SK-N-SH (cell line): ENCODE measurements at regions not wholly inside any gene's neighbourhood (a gene's known extent, or its start where the extent isn't known, plus 50 kb on each side); places are given as distances from the start of the nearest gene placed in this dataset.

Experiments
- CTCF ChIA-PET: fragments of 300-600, 350-600 bp; formaldehyde crosslinking; extraction: SDS; loops from one replicate; lab custom pipeline; 2021; lab: Yijun Ruan, JAX
- POLR2A ChIA-PET: fragments of 350-600 bp; sonication (Branson Sonifier 250); formaldehyde crosslinking; extraction: SDS; loops from one replicate; lab custom pipeline; 2020; ENCODE audit warnings: antibody characterized with exemption, inconsistent platforms; lab: Yijun Ruan, JAX
- DNase-seq: peaks from one replicate; pipeline ENCODE4 v3.0.0; 2012
- H2AFZ ChIP-seq: fragments of 200-600 bp; sonication (generic); 2 replicates; pipeline ENCODE4 v1.8.1; 2016; ENCODE audit warnings: antibody characterized with exemption, mild to moderate bottlenecking, low read depth
- H3F3A ChIP-seq: fragments of 200-600 bp; sonication (generic); replicated peaks from 2 replicates; pipeline ENCODE3; 2016; ENCODE audit warnings: antibody characterized with exemption, mild to moderate bottlenecking; ENCODE audit not compliant: insufficient read depth
- H3K27ac ChIP-seq, 2 experiments: fragments of 200-500 bp in 1 of 2; fragments of 200-600 bp in 1 of 2; sonication (Bioruptor generic) in 1 of 2; sonication (generic), shearing (Covaris generic) in 1 of 2; 2 replicates each; pipeline versions ENCODE4 v1.5.1 to v1.6.1; 2014 to 2016; ENCODE audit warnings: low read depth in 2 of 2, inconsistent platforms in 1 of 2, low read length in 1 of 2, mild to moderate bottlenecking in 1 of 2, mixed read lengths in 1 of 2
- H3K27me3 ChIP-seq: fragments of 200-600 bp; sonication (generic), shearing (Covaris generic); 2 replicates; pipeline ENCODE4 v1.6.1; 2016; ENCODE audit warnings: mixed run types; ENCODE audit not compliant: insufficient read depth
- H3K36me3 ChIP-seq, 2 experiments: fragments of 200-500 bp in 1 of 2; fragments of 200-600 bp in 1 of 2; sonication (Bioruptor generic) in 1 of 2; sonication (generic) in 1 of 2; replicated peaks in 1 of 2; 2 replicates each; pipeline versions ENCODE3 to v1.5.1; 2014 to 2016; ENCODE audit warnings: low read length in 1 of 2, mild to moderate bottlenecking in 1 of 2; ENCODE audit not compliant: insufficient read depth in 2 of 2, control insufficient read depth in 1 of 2
- H3K4me1 ChIP-seq, 2 experiments: fragments of 200-500 bp in 1 of 2; fragments of 200-600 bp in 1 of 2; sonication (Bioruptor generic) in 1 of 2; sonication (generic), shearing (Covaris generic) in 1 of 2; 2 replicates each; pipeline versions ENCODE4 v1.5.1 to v1.6.1; 2014 to 2016; ENCODE audit warnings: low read depth in 1 of 2, low read length in 1 of 2, mixed run types in 1 of 2; ENCODE audit not compliant: insufficient read depth in 2 of 2, control insufficient read depth in 1 of 2
- H3K4me2 ChIP-seq: fragments of 200-600 bp; sonication (generic), shearing (Covaris generic); 2 replicates; pipeline ENCODE4 v1.6.1; 2017; ENCODE audit warnings: mixed run types
- H3K4me3 ChIP-seq, 2 experiments: fragments of 200-500 bp in 1 of 2; fragments of 200-600 bp in 1 of 2; sonication (Bioruptor generic) in 1 of 2; sonication (generic), shearing (Covaris generic) in 1 of 2; 2 replicates each; pipeline versions ENCODE4 v1.5.1 to v1.8.1; 2014 to 2016; ENCODE audit warnings: low read depth in 2 of 2, inconsistent platforms in 1 of 2, low read length in 1 of 2, mild to moderate bottlenecking in 1 of 2, mixed read lengths in 1 of 2, moderate library complexity in 1 of 2
- H3K79me2 ChIP-seq: fragments of 200-600 bp; sonication (generic); 2 replicates; pipeline ENCODE4 v1.8.1; 2017; ENCODE audit warnings: mild to moderate bottlenecking; ENCODE audit not compliant: insufficient read depth
- H3K9ac ChIP-seq: fragments of 200-600 bp; sonication (generic); 2 replicates; pipeline ENCODE4 v1.6.1; 2017; ENCODE audit warnings: mixed run types
- H3K9me2 ChIP-seq: fragments of 200-600 bp; sonication (generic); 2 replicates; pipeline ENCODE4 v1.6.1; 2017; ENCODE audit warnings: mixed run types
- H3K9me3 ChIP-seq: fragments of 200-600 bp; sonication (generic); 2 replicates; pipeline ENCODE4 v1.6.1; 2017; ENCODE audit warnings: mixed run types, mild to moderate bottlenecking, moderate library complexity
- H4K20me1 ChIP-seq: fragments of 200-600 bp; sonication (generic); 2 replicates; pipeline ENCODE4 v1.6.1; 2017; ENCODE audit warnings: mild to moderate bottlenecking, mixed run types; ENCODE audit not compliant: insufficient read depth
- EP300 ChIP-seq, 2 experiments: IDR thresholded peaks; 2 replicates each; pipeline versions ENCODE4 v1.4.0 to v1.6.1; 2012; ENCODE audit warnings: borderline replicate concordance in 1 of 2, low read depth in 1 of 2, low read length in 1 of 2
- FOSL2 ChIP-seq: IDR thresholded peaks from 2 replicates; pipeline ENCODE4 v1.4.0; 2012; ENCODE audit warnings: low read depth, mild to moderate bottlenecking, moderate library complexity, borderline replicate concordance
- GATA2 ChIP-seq: sonication (generic); formaldehyde crosslinking; IDR thresholded peaks from 2 replicates; pipeline ENCODE4 v1.5.0; 2020; ENCODE audit warnings: mild to moderate bottlenecking, missing genetic modification reagents
- JUND ChIP-seq: IDR thresholded peaks from 2 replicates; pipeline ENCODE4 v1.4.0; 2012
- MEF2A ChIP-seq: IDR thresholded peaks from 2 replicates; pipeline ENCODE4 v1.4.0; 2012; ENCODE audit warnings: low read depth, borderline replicate concordance
- MXI1 ChIP-seq: IDR thresholded peaks from 2 replicates; pipeline ENCODE4 v1.6.1; 2012; ENCODE audit warnings: mild to moderate bottlenecking, low read depth, low read length, improper control_type of control experiment
- POLR2AphosphoS5 ChIP-seq: IDR thresholded peaks from 2 replicates; pipeline ENCODE4 v1.6.1; 2012; ENCODE audit warnings: low read depth, low read length
- RFX5 ChIP-seq: IDR thresholded peaks from 2 replicates; pipeline ENCODE4 v1.6.1; 2012; ENCODE audit warnings: mild to moderate bottlenecking, improper control_type of control experiment, low read length
- RXRA ChIP-seq: IDR thresholded peaks from 2 replicates; pipeline ENCODE4 v1.4.0; 2012; ENCODE audit warnings: low read depth, mild to moderate bottlenecking, borderline replicate concordance
- SIN3A ChIP-seq: IDR thresholded peaks from 2 replicates; pipeline ENCODE4 v1.6.1; 2012; ENCODE audit warnings: low read depth, mild to moderate bottlenecking, low read length, moderate library complexity, borderline replicate concordance
- SMC3 ChIP-seq: IDR thresholded peaks from 2 replicates; pipeline ENCODE4 v1.6.1; 2012; ENCODE audit warnings: low read depth, low read length, improper control_type of control experiment
- TAF1 ChIP-seq: IDR thresholded peaks from 2 replicates; pipeline ENCODE4 v1.6.1; 2012; ENCODE audit warnings: low read depth, mild to moderate bottlenecking, low read length, moderate library complexity, borderline replicate concordance
- TCF12 ChIP-seq: IDR thresholded peaks from 2 replicates; pipeline ENCODE4 v1.4.0; 2012
- TEAD4 ChIP-seq: IDR thresholded peaks from 2 replicates; pipeline ENCODE4 v1.4.0; 2012; ENCODE audit warnings: mild to moderate bottlenecking, borderline replicate concordance; ENCODE audit not compliant: insufficient read depth
- YY1 ChIP-seq: IDR thresholded peaks from 2 replicates; pipeline ENCODE4 v1.4.0; 2012; ENCODE audit warnings: low read depth, mild to moderate bottlenecking
- WGBS: methylation state at CpG from one replicate; pipeline ENCODE4 v1.1.6; 2017; ENCODE audit warnings: low lambda C conversion rate; 5-methylcytosine and 5-hydroxymethylcytosine counted together
- TF ChIP-seq, protein P1 (sequence below): IDR thresholded peaks from 2 replicates; pipeline ENCODE4 v1.4.0; 2012; ENCODE audit warnings: low read depth
- TF ChIP-seq, protein P2 (sequence below): fragments of 150-350 bp; IDR thresholded peaks from 2 replicates; pipeline ENCODE4 v1.6.1; 2017; ENCODE audit warnings: antibody characterized with exemption, low read length, low read depth, borderline replicate concordance
- TF ChIP-seq, protein P3 (sequence below): IDR thresholded peaks from 2 replicates; pipeline ENCODE4; 2012
- TF ChIP-seq, protein P4 (sequence below): IDR thresholded peaks from 2 replicates; pipeline ENCODE4 v1.6.1; 2012; ENCODE audit warnings: mild to moderate bottlenecking, low read depth, low read length, moderate library complexity
- TF ChIP-seq, protein P5 (sequence below): IDR thresholded peaks from 2 replicates; pipeline ENCODE4 v1.4.0; 2012; ENCODE audit warnings: low read depth, borderline replicate concordance

DNA sequence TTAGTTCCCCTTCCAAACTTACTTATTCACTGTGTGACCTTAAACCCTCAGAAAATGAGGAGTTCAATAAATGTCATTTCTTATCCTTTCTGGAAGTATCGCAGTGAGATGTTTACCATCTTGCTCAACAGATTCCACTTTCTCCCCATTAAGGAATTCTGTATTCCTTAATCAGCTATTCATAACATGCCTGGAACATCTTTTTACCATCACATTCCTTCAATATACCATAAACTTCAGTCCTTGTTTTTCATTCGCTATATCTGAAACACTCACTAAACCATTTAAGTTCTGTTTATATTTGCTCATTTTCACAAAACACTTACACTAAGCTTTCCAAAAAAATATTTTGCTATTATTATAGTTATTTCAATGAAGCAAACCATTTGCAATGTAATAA, 1158.6 kb downstream of the CDH12 start:
- Histone ChIP-seq H3K27ac (no peak overlapping the region), H3K4me2 (no peak overlapping the region), H3K79me2 (no peaks in the 10 kb centered on the region), H3F3A (no peaks in the 10 kb centered on the region), H3K4me1 (no peaks in the 10 kb centered on the region), H2AFZ (no peak overlapping the region), H3K36me3 (no peaks in the 10 kb centered on the region), H3K9ac (no peak overlapping the region), H3K9me3 (no peaks in the 10 kb centered on the region), H3K4me3 (no peak overlapping the region), H3K9me2 (no peaks in the 10 kb centered on the region), H3K27me3 (no peaks in the 10 kb centered on the region; the same call in 1 of the 2 replicates), H4K20me1 (no peaks in the 10 kb centered on the region)
- TF ChIP-seq TAF1 (no peak), TCF12 (no peak), SMC3 (no peak), JUND (no peak), GATA2 (no peak), FOSL2 (no peak), MXI1 (no peak), RFX5 (no peak)
- TF ChIP-seq, protein P1, sequence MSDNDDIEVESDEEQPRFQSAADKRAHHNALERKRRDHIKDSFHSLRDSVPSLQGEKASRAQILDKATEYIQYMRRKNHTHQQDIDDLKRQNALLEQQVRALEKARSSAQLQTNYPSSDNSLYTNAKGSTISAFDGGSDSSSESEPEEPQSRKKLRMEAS = no peak
- TF ChIP-seq, protein P2, sequence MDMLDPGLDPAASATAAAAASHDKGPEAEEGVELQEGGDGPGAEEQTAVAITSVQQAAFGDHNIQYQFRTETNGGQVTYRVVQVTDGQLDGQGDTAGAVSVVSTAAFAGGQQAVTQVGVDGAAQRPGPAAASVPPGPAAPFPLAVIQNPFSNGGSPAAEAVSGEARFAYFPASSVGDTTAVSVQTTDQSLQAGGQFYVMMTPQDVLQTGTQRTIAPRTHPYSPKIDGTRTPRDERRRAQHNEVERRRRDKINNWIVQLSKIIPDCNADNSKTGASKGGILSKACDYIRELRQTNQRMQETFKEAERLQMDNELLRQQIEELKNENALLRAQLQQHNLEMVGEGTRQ = no peak
- TF ChIP-seq, protein P3, sequence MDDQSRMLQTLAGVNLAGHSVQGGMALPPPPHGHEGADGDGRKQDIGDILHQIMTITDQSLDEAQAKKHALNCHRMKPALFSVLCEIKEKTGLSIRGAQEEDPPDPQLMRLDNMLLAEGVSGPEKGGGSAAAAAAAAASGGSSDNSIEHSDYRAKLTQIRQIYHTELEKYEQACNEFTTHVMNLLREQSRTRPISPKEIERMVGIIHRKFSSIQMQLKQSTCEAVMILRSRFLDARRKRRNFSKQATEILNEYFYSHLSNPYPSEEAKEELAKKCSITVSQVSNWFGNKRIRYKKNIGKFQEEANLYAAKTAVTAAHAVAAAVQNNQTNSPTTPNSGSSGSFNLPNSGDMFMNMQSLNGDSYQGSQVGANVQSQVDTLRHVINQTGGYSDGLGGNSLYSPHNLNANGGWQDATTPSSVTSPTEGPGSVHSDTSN = no peak
- POLR2A ChIA-PET = no interaction called here
- WGBS = 48% methylated on average over 2 of the region's 2 CpGs
- CTCF ChIA-PET = interaction anchor here (0.9 kb wide), 1 partner anchor 8 kb away, joined by 3 read pairs; no protein-coding TSS in a partner anchor
- no peak for DNase-seq

DNA sequence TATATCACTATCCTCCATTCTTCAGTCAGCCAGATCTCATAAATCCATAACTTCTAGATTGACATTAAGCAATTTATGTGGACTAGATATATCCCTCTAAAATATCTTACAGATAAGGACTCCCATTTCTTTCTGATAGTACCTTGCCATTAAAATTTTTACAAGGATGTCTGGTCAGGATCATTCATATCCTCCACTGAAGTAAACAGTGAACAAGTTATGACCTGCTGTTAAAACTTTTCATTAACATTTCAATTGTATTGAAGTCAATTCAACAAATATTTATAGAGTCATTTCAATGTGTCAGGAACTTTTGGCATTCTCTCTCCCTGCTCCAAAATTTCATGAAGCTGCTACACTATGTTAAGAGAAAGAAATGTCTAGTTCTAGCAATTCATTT, 1159.6 kb downstream of the CDH12 start:
- no peaks in the 10 kb centered on the region for H3K79me2 ChIP-seq
- no peaks in the 10 kb centered on the region; the same call in 1 of the 2 replicates for H3K27me3 ChIP-seq
- no peaks in the 10 kb centered on the region for H3K36me3 ChIP-seq
- CTCF ChIA-PET = interaction anchor here (0.9 kb wide), 1 partner anchor 7 kb away, joined by 3 read pairs; no protein-coding TSS in a partner anchor
- POLR2A ChIA-PET = no interaction called here
- H3K4me2 ChIP-seq = no peak overlapping the region
- no peaks in the 10 kb centered on the region for H3F3A ChIP-seq
- no peaks in the 10 kb centered on the region for H4K20me1 ChIP-seq
- no peak overlapping the region for H3K9ac ChIP-seq
- H3K4me3 ChIP-seq = no peak overlapping the region
- no peak for DNase-seq
- H3K9me3 ChIP-seq = no peaks in the 10 kb centered on the region
- H3K9me2 ChIP-seq = no peaks in the 10 kb centered on the region
- no peaks in the 10 kb centered on the region for H3K4me1 ChIP-seq
- H2AFZ ChIP-seq = no peak overlapping the region
- no peak overlapping the region for H3K27ac ChIP-seq
- TF ChIP-seq, protein P1 = no peak
- TF ChIP-seq YY1 = no peak
- TF ChIP-seq TEAD4 = no peak
- TF ChIP-seq, protein P4, sequence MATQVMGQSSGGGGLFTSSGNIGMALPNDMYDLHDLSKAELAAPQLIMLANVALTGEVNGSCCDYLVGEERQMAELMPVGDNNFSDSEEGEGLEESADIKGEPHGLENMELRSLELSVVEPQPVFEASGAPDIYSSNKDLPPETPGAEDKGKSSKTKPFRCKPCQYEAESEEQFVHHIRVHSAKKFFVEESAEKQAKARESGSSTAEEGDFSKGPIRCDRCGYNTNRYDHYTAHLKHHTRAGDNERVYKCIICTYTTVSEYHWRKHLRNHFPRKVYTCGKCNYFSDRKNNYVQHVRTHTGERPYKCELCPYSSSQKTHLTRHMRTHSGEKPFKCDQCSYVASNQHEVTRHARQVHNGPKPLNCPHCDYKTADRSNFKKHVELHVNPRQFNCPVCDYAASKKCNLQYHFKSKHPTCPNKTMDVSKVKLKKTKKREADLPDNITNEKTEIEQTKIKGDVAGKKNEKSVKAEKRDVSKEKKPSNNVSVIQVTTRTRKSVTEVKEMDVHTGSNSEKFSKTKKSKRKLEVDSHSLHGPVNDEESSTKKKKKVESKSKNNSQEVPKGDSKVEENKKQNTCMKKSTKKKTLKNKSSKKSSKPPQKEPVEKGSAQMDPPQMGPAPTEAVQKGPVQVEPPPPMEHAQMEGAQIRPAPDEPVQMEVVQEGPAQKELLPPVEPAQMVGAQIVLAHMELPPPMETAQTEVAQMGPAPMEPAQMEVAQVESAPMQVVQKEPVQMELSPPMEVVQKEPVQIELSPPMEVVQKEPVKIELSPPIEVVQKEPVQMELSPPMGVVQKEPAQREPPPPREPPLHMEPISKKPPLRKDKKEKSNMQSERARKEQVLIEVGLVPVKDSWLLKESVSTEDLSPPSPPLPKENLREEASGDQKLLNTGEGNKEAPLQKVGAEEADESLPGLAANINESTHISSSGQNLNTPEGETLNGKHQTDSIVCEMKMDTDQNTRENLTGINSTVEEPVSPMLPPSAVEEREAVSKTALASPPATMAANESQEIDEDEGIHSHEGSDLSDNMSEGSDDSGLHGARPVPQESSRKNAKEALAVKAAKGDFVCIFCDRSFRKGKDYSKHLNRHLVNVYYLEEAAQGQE = no peak
- TF ChIP-seq EP300 (IDR thresholded peaks at IDR 0.05; ENCODE audit: borderline replicate concordance in 1 of 2, low read depth in 1 of 2, low read length in 1 of 2) = no peak
- no peak for TF ChIP-seq FOSL2
- TF ChIP-seq, protein P5, sequence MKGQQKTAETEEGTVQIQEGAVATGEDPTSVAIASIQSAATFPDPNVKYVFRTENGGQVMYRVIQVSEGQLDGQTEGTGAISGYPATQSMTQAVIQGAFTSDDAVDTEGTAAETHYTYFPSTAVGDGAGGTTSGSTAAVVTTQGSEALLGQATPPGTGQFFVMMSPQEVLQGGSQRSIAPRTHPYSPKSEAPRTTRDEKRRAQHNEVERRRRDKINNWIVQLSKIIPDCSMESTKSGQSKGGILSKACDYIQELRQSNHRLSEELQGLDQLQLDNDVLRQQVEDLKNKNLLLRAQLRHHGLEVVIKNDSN = no peak
- TF ChIP-seq MEF2A = no peak
- TF ChIP-seq SMC3 = no peak
- TF ChIP-seq RXRA = no peak
- no peak for TF ChIP-seq JUND
- no peak for TF ChIP-seq SIN3A
- TF ChIP-seq POLR2AphosphoS5 = no peak
